GM12878 (cell line): ENCODE measurements at regions not wholly inside any gene's neighbourhood (a gene's known extent, or its start where the extent isn't known, plus 50 kb on each side); places are given as distances from the start of the nearest gene placed in this dataset.

Experiments
- ATAC-seq: fragments of 200-7000 bp; cut with Tn5 transposase; 3 replicates; pipeline ENCODE4 v1.9.1; 2020; ENCODE audit warnings: mild to moderate bottlenecking, moderate library complexity
- BruUV-seq: library from RNA; stranded (reverse); fragments of 400-500 nt; replicated peaks from 2 replicates; lab custom pipeline; 2021; lab: Mats Ljungman, UMichigan
- CTCF ChIA-PET: fragments of 300-600 bp; sonication (Branson Sonifier 250); formaldehyde crosslinking; extraction: SDS; loops from one replicate; lab custom pipeline; 2021; ENCODE audit warnings: inconsistent platforms; lab: Yijun Ruan, JAX
- POLR2A ChIA-PET: fragments of 350-600 bp; formaldehyde crosslinking; extraction: SDS; loops from one replicate; lab custom pipeline; 2021; ENCODE audit warnings: inconsistent platforms; lab: Charles Lee
- RAD21 ChIA-PET: fragments of 300-600 bp; sonication (Branson Sonifier 250); formaldehyde crosslinking; loops from one replicate; lab custom pipeline; 2023; ENCODE audit warnings: antibody characterized with exemption; ENCODE audit not compliant: unreplicated experiment; lab: Charles Lee
- SMC1A ChIA-PET: fragments of 300-600 bp; sonication (Branson Sonifier 250); formaldehyde crosslinking; loops from one replicate; lab custom pipeline; 2023; ENCODE audit not compliant: unreplicated experiment, uncharacterized antibody; lab: Charles Lee
- DNase-seq: peaks from one replicate; pipeline ENCODE4 v3.0.0-alpha.2; 2011; ENCODE audit warnings: low read depth, low spot score
- FAIRE-seq: peaks from 3 replicates; lab custom pipeline; 2011; peaks lifted over from hg19 to GRCh38; lab: Jason Lieb, UNC
- H2AFZ ChIP-seq: 2 replicates; pipeline ENCODE4 v1.6.0; 2011; ENCODE audit warnings: low read depth, low read length, control low read depth; ENCODE audit not compliant: control insufficient read depth
- H3K27ac ChIP-seq: 2 replicates; pipeline ENCODE4 v1.5.1; 2011; ENCODE audit warnings: control low read depth; ENCODE audit not compliant: control insufficient read depth, insufficient read depth
- H3K27me3 ChIP-seq, 2 experiments: replicated peaks in 1 of 2; 2 replicates each; pipeline versions ENCODE4 v1.6.0 to v1.6.1; 2011; ENCODE audit warnings: low read length in 1 of 2; ENCODE audit not compliant: control insufficient read depth in 2 of 2, insufficient read depth in 2 of 2
- H3K36me3 ChIP-seq, 2 experiments: 2 replicates each; pipeline ENCODE4 v1.5.1; 2011; ENCODE audit warnings: low read length in 1 of 2; ENCODE audit not compliant: control insufficient read depth in 2 of 2, insufficient read depth in 2 of 2
- H3K4me1 ChIP-seq: 2 replicates; pipeline ENCODE4 v1.6.1; 2011; ENCODE audit warnings: mild to moderate bottlenecking, low read length, moderate library complexity, mixed read lengths; ENCODE audit not compliant: control insufficient read depth, insufficient read depth
- H3K4me2 ChIP-seq: 2 replicates; pipeline ENCODE4 v1.6.0; 2011; ENCODE audit warnings: control low read depth; ENCODE audit not compliant: control insufficient read depth, insufficient read depth
- H3K4me3 ChIP-seq: fragments of 200-600 bp; sonication (generic); 2 replicates; pipeline ENCODE4 v1.5.1; 2016
- H3K79me2 ChIP-seq: 2 replicates; pipeline ENCODE4 v1.6.0; 2011; ENCODE audit warnings: low read length; ENCODE audit not compliant: control insufficient read depth, insufficient read depth
- H3K9ac ChIP-seq: 2 replicates; pipeline ENCODE4 v1.8.0; 2011; ENCODE audit warnings: low read length, control low read depth, mixed read lengths; ENCODE audit not compliant: control insufficient read depth, insufficient read depth
- H3K9me3 ChIP-seq: replicated peaks from 3 replicates; pipeline ENCODE4 v1.5.1; 2011; ENCODE audit warnings: mild to moderate bottlenecking, low read length; ENCODE audit not compliant: control insufficient read depth, insufficient read depth
- H4K20me1 ChIP-seq: 2 replicates; pipeline ENCODE4 v1.6.0; 2011; ENCODE audit not compliant: control insufficient read depth, insufficient read depth
- CEBPB ChIP-seq, 2 experiments: fragments of 150-350 bp in 1 of 2; IDR thresholded peaks; 2 replicates each; pipeline ENCODE4 v1.6.1; 2012 to 2014; ENCODE audit warnings: low read depth in 2 of 2, low read length in 2 of 2, borderline replicate concordance in 1 of 2, inconsistent platforms in 1 of 2
- CEBPZ ChIP-seq: fragments of 150-350 bp; IDR thresholded peaks from 2 replicates; pipeline ENCODE4 v1.6.1; 2016; ENCODE audit warnings: low read depth, low read length
- CHD1 ChIP-seq: IDR thresholded peaks from 2 replicates; pipeline ENCODE4 v1.6.1; 2012; ENCODE audit warnings: low read depth, low read length, improper control_type of control experiment
- E2F4 ChIP-seq: IDR thresholded peaks from 2 replicates; pipeline ENCODE4 v1.6.1; 2012; ENCODE audit warnings: low read depth, low read length, improper control_type of control experiment
- GABPA ChIP-seq: IDR thresholded peaks from 2 replicates; pipeline ENCODE4 v1.6.1; 2014; ENCODE audit warnings: antibody characterized with exemption, low read depth, mild to moderate bottlenecking, inconsistent platforms
- HDAC6 ChIP-seq: fragments of 200-600 bp; sonication (generic); IDR thresholded peaks from one replicate; pipeline ENCODE4 v1.8.0; 2017; ENCODE audit warnings: antibody characterized with exemption; ENCODE audit not compliant: unreplicated experiment
- MXI1 ChIP-seq: fragments of 150-350 bp; IDR thresholded peaks from 2 replicates; pipeline ENCODE4 v1.6.1; 2011; ENCODE audit warnings: low read depth, mild to moderate bottlenecking, inconsistent platforms, low read length, improper control_type of control experiment
- NFIC ChIP-seq: IDR thresholded peaks from 2 replicates; pipeline ENCODE4 v1.6.1; 2012; ENCODE audit warnings: low read depth, mild to moderate bottlenecking, inconsistent platforms, low read length, moderate library complexity
- NRF1 ChIP-seq: conservative IDR thresholded peaks from 2 replicates; pipeline ENCODE4 v1.6.1; 2011; ENCODE audit warnings: mild to moderate bottlenecking, low read depth, low read length, improper control_type of control experiment
- POLR2A ChIP-seq: IDR thresholded peaks from 2 replicates; pipeline ENCODE4 v1.6.1; 2011; ENCODE audit warnings: low read depth, mild to moderate bottlenecking, low read length
- REST ChIP-seq: IDR thresholded peaks from 2 replicates; pipeline ENCODE4 v1.6.1; 2012; ENCODE audit warnings: mild to moderate bottlenecking, low read depth, low read length
- STAT3 ChIP-seq: IDR thresholded peaks from 2 replicates; pipeline ENCODE4 v1.6.1; 2011; ENCODE audit warnings: low read depth, low read length, improper control_type of control experiment
- ZNF384 ChIP-seq: IDR thresholded peaks from 2 replicates; pipeline ENCODE4 v1.6.1; 2012; ENCODE audit warnings: low read depth, mild to moderate bottlenecking, low read length, improper control_type of control experiment, borderline replicate concordance
- in situ Hi-C: fragments of 300-500 bp; cut with MboI; formaldehyde crosslinking; loops from 9 replicates; pipeline ENCODE4 v1.14.3; 2018; ENCODE audit warnings: mixed read lengths
- intact Hi-C: fragments of 100-400 bp; cut with micrococcal nuclease; formaldehyde crosslinking; loops from one replicate; pipeline ENCODE4 v1.14.2; 2022; ENCODE audit not compliant: unreplicated experiment
- TF ChIP-seq, protein P1 (sequence below): IDR thresholded peaks from 2 replicates; pipeline ENCODE4 v1.6.1; 2011; ENCODE audit warnings: borderline replicate concordance, low read depth, mild to moderate bottlenecking, moderate library complexity, low read length; ENCODE audit not compliant: insufficient read depth, poor library complexity, severe bottlenecking

GRCh38 chr2:143964891-143965290 is 555.0 kb downstream of the ZEB2 start (continued):
- TF ChIP-seq E2F4 = no peak
- TF ChIP-seq CHD1 = no peak
- TF ChIP-seq NRF1 = no peak
- TF ChIP-seq NFIC = no peak
- TF ChIP-seq, protein P1, sequence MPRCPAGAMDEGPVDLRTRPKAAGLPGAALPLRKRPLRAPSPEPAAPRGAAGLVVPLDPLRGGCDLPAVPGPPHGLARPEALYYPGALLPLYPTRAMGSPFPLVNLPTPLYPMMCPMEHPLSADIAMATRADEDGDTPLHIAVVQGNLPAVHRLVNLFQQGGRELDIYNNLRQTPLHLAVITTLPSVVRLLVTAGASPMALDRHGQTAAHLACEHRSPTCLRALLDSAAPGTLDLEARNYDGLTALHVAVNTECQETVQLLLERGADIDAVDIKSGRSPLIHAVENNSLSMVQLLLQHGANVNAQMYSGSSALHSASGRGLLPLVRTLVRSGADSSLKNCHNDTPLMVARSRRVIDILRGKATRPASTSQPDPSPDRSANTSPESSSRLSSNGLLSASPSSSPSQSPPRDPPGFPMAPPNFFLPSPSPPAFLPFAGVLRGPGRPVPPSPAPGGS = no peak
- TF ChIP-seq REST = no peak

DNA sequence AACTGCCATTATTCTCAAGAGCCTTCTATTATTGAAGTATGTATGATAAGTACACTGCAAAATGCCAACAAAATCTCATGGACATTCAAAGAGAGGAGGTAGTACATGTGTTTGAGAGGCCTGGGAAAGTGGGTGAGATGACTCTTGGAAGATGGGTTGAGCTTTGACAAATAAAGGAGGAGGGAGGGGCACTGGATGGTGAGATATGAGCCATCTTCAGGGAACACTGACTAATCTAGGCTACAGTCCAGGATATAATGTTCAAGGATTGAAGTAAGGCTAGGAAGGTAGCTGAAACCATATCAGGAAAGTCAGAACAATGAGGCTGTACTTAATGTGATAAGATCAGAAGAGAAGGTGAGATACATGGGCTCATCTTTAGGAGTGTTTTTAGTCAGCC is 559.7 kb downstream of the ZEB2 start:
- H3K27ac ChIP-seq = no peak overlapping the region
- H2AFZ ChIP-seq = no peak overlapping the region
- H4K20me1 ChIP-seq = no peaks in the 10 kb centered on the region
- no peaks in the 10 kb centered on the region for H3K36me3 ChIP-seq
- no TSS peak for BruUV-seq
- H3K4me3 ChIP-seq = no peak overlapping the region
- ChIA-PET POLR2A (no interaction called here), CTCF (interaction anchor here (1.9 kb wide), 1 partner anchor 10 kb away, joined by 7 read pairs; no protein-coding TSS in a partner anchor)
- no peaks in the 10 kb centered on the region for H3K9me3 ChIP-seq
- intact Hi-C loops = no loop called here
- no peak overlapping the region for H3K4me2 ChIP-seq
- no peaks in the 10 kb centered on the region for H3K4me1 ChIP-seq
- no peak for FAIRE-seq
- H3K27me3 ChIP-seq = no peaks in the 10 kb centered on the region
- DNase-seq = no peak
- no peak for ATAC-seq
- TF ChIP-seq STAT3 (no peak), GABPA (no peak), POLR2A (no peak), ZNF384 (no peak), HDAC6 (no peak), CEBPB (IDR thresholded peaks at IDR 0.05; ENCODE audit: borderline replicate concordance in 1 of 2, low read depth in 2 of 2, low read length in 2 of 2) (no peak), MXI1 (no peak), CEBPZ (no peak)
- TF ChIP-seq, all 136 proteins: peak for 0
- ChIA-PET RAD21 (interaction anchor here (1.5 kb wide), 1 partner anchor 10 kb away, joined by 5 read pairs; no protein-coding TSS in a partner anchor), SMC1A (interaction anchor here (1.0 to 1.5 kb wide), 4 partner anchors 12 to 51 kb away, joined by 3 to 4 read pairs (median 3); no protein-coding TSS in a partner anchor)
- in situ Hi-C loops = no loop called here
- Histone ChIP-seq H3K79me2 (no peaks in the 10 kb centered on the region), H3K9ac (no peak overlapping the region)
